Erythroblast (primary cell): ENCODE measurements at regions not wholly inside any gene's neighbourhood (a gene's known extent, or its start where the extent isn't known, plus 50 kb on each side); places are given as distances from the start of the nearest gene placed in this dataset.
A peak's percentile ranks its signal among the peaks of the same experiment; 100 is the strongest.

Source experiments
- DNase-seq, 2 experiments: peaks; one replicate each; lab custom pipeline; 2025; lab: John Stamatoyannopoulos, UW
- GATA1 ChIP-seq: IDR thresholded peaks from 2 replicates; pipeline ENCODE4 v1.6.1; 2011; ENCODE audit warnings: low read depth, mild to moderate bottlenecking, control low read depth, low read length, moderate library complexity
- POLR2A ChIP-seq: IDR thresholded peaks from 2 replicates; pipeline ENCODE4 v1.6.1; 2011; ENCODE audit warnings: mild to moderate bottlenecking, low read length

- no peak for TF ChIP-seq POLR2A
- DNase-seq, result no peak
Observed at GRCh38 chr2:41920181-41920580, 127.6 kb upstream of the PKDCC start.

DNA sequence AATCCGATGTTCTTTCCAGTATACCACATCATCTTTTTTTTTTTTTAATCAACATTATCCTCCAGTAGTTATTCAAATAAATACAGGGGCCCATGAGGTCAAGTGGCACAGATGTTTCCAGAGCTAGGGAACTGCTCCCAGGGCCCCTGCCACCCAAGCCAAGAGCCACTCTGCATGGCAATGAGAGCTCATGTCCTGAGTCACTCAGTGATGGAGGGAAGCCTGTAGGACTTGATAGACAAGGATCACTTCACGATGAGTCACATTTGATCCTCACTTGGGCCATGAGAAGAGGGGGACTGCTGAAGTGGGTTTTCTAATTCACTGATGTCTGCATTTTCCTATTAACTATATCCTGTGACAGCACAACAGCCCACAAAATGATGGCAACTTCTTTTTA is 127.0 kb upstream of the PKDCC start:
- peak; percentile 9 to 58 for DNase-seq
- TF ChIP-seq GATA1, result no peak
- TF ChIP-seq POLR2A, result no peak

DNA sequence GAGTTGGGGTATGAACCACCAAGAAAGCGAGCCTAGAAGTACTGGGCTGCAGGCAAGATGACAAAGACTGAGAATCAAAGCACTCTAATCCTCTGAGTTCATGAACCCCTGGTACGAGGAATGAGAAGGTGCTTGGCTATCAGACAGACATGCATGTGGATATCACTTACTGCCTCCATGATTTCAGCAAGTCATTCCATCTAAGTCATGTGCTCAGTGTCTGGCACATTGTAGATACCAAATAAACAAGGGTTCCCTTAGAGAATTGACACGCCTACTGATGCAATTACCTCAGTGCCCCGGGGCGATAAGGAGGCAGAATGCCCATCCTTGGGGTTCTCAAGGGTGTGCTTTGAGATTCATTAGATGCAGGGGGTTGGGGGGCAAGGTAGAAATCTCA is 125.6 kb upstream of the PKDCC start:
- TF ChIP-seq POLR2A (no peak), GATA1 (no peak)
- DNase-seq, result peak; percentile 89 to 94

GRCh38 chr2:41923156-41923786 is 124.5 kb upstream of the PKDCC start:
- TF ChIP-seq POLR2A (no peak), GATA1 (no peak)
- peak in 1 of 2 experiments; percentile 32 for DNase-seq

- DNase-seq, result no peak
- no peak for TF ChIP-seq GATA1
- no peak for TF ChIP-seq POLR2A
Observed at GRCh38 chr2:41924024-41924423, 123.8 kb upstream of the PKDCC start.

GRCh38 chr2:41924709-41925408 is 123.0 kb upstream of the PKDCC start:
- no peak for TF ChIP-seq POLR2A
- no peak for TF ChIP-seq GATA1
- no peak for DNase-seq

- TF ChIP-seq GATA1 (no peak), POLR2A (no peak)
- no peak for DNase-seq
Observed at GRCh38 chr2:41925712-41926111, 122.1 kb upstream of the PKDCC start.

DNA sequence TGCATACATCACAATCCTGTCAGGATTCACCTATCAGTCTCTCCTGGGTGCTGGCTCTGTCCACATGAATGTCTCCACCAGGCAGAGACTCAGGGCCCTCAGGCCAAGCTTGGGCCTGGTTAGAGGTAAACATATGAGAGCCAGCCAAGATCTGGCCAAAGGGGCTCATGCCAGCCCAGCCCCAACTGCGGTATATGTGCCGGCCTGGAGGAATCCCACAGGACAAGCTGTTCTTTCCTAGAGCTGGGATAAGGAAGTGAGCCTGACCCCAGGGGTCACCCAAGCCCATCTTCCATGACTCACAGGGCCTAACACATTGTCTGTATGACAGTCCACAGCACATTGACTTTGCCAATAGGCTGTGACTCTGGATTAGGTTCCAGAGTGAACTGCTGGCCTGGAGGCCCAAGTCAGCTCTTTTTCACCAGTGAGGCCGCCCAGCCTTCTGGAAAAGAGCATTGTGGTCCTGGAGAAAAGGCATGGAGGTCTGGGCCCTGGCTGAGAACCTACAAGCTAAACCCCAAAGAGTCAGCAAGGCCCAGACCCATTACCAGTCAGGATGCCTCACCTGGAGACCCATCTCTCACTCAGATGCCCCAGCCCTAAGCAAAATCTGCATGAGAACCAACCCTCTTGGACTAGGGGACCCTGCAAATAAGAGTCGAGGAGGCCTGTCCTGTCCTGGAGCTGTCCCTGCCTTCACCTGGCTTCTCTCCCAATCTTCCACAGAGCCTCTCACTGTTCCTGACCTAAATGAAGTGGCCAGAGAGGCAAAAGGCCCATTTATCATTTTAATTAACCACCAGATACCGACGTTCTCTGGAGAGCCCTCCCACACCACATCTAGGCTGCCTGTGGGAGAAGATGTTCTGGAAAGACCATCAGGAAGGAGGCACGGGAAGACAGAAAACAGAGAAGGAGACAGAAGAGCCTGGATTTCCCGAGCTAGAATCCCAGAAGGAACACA is 120.9 kb upstream of the PKDCC start:
- TF ChIP-seq GATA1, result no peak
- no peak for TF ChIP-seq POLR2A
- no peak for DNase-seq

DNA sequence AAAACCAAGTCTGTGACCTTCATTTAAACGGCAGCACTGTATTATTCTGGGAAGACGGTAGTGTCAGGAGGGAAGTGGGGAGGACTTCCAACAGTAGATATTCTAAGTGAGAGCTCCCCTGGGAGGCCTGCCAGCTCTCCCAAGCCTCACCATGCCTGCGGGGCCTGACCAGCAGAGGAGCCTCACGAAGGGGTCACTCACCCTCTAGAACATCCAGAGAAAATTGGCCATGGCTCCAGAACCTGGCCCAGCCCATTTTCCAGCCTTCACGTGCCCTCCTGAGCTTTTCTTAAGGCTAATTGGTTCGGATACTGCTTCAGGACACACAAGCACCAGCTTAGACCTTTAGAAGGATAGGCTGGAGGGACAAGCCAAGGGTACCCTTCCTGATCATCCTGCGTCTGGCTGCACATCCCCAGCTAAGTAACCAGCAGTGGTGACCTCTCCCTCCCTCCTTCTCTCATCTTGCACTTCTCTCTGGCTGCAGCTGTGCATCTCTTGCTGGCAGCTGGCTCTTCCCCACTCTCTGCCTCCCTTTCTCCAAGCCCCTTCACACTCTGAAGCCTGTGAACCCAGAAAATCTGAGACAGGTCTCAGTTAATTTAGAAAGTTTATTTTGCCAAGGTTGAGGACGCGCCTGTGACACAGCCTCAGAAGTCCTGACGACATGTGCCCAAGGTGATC is 120.1 kb upstream of the PKDCC start:
- TF ChIP-seq POLR2A (no peak), GATA1 (no peak)
- no peak for DNase-seq

- TF ChIP-seq GATA1 (no peak), POLR2A (no peak)
- DNase-seq, result no peak
Observed at GRCh38 chr2:41928526-41928925, 119.3 kb upstream of the PKDCC start.

DNA sequence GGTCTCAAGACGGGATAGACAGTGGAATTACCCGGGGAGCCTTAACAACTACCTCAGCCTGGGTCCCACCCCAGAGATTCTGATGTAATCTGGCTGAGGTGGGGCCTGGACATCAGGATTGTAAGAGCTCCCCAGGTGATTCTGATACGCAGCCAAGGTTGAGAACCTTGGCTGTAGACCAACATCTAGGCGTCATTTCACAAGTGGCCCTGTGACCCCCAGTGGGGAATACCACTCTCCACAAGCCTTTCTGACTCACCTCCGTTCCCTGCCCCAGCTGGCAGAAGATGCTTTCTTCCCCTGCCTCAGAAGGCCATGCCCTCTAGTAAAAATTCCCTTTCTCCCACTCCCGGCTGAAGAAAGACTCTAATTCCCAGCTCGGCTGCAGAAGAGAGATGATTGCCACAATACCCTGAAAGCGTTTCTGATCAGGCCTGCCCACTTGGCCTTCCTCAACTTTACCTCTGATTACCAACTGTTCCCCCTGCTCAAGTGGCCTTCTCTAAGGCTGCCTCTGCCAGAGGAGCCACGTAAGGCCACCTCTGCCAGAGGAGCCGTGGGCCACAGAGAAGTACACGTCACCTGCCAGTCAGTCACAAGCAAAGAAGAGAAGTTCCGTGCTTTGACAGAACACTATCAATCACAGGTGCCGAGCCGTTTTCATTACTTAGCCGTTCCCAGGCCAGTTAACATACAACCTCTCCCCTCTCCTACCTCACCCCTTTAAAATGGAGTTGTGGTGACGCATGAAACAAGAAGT is 116.8 kb upstream of the PKDCC start:
- TF ChIP-seq POLR2A, result no peak
- no peak for TF ChIP-seq GATA1
- peak in 1 of 2 experiments; percentile 5 for DNase-seq

DNA sequence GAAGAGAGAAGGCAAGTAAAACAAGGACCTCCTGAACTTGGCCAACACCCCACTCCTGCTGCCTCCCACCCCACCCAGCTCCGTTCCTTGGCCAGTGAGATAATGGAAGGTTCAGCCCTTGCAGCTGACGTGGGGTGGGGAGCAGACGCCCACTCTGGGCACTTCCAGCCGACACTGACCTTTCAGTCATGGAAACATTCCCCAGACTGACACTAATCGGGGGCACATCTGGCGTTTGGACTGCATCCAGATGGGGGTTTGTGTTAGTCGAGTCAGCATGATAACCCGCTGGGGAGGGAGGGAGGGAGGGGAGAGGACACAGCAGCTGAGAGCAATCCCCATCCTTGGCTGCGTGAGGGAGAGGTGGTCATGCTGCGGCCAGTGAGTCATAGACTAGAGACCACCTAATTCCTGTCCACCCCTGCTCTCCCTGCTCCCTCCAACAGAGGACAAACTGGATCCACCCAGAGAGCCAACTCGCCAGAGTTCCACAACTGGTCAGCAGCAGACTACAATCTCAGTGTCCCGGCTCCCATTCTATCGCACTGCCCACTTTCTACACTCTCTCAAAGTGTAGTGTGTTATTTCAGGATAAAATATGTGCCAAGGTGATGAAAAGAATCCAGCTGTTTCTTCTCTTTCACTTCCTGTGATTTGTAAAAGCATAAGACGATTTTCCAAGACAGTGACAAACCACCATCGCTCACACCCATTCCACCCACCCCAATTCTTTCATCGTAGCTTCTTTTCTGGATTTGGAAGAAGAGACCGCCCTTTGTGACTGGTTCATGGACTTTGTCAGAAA is 115.4 kb upstream of the PKDCC start:
- TF ChIP-seq GATA1, result no peak
- no peak for TF ChIP-seq POLR2A
- DNase-seq, result peak; percentile 88 to 92

- peak in 1 of 2 experiments; percentile 19 for DNase-seq
Observed at GRCh38 chr2:41933046-41933420, 114.8 kb upstream of the PKDCC start.

More at GRCh38 chr2:41933046-41933420, 114.8 kb upstream of the PKDCC start:
- TF ChIP-seq POLR2A (no peak), GATA1 (no peak)
